ENCODE measurements at regions not wholly inside any gene's neighbourhood (a gene's known extent, or its start where the extent isn't known, plus 50 kb on each side); places are given as distances from the start of the nearest gene placed in this dataset.

- no peak for DNase-seq (ENCODE audit: low read depth)
Measured at GRCh38 chr2:167686691-167687090, 560.7 kb downstream of the STK39 start.

DNA sequence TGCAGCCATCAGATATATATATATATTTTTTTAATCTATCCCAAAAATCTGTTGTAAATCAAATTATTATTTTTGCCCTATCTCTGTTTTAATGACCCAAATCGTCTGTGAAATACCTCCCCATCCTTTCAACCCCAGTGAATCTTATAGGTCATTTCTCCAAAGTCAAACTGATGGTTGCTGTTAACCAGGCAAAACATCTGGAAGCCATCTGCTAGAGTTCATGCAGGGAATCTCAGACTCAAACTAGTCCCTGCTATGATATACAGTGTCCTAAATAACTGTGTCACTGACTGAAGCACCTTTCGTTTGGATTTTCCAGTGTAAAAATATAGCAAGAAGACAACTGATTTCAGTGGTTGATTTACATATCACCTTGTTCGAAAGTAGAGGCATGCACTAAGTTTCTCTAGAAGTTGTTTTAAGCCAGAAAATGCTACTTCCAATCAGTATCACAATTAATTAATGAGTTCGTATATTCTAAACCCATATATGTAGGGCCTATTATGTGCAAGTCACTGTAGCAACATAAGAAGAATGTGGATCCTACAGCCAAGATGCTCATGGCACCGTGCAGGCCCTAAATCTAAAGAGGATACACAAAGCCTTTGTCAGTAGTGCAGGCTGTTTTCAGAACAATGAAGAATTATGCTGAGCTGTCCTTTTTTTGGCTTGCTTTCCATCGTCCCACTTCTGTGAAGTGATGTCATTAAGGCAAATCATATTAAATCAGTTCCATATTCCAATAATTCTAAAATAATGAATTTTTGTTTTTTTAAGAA is 566.0 kb downstream of the STK39 start:
- DNase-seq (ENCODE audit: low read depth), result no peak

DNA sequence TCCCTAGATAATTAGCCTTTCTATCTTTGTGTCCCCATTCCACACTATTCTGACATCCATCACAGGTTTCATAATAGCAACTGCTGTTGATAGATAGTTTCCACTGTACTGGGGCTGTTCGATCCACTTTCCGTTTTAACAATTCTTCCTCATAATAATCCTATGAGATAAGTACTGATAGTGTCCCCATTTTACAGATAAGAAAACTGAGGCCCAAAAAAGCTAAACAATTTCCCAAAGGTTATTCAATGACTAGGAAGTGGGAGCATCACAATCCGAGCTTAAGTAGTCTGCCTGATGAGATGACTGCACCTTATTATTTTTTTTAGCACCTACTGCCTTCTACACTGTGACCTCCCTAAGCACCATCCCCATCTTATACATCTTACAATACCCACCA is 569.2 kb downstream of the STK39 start:
- DNase-seq (ENCODE audit: low read depth), result no peak

DNA sequence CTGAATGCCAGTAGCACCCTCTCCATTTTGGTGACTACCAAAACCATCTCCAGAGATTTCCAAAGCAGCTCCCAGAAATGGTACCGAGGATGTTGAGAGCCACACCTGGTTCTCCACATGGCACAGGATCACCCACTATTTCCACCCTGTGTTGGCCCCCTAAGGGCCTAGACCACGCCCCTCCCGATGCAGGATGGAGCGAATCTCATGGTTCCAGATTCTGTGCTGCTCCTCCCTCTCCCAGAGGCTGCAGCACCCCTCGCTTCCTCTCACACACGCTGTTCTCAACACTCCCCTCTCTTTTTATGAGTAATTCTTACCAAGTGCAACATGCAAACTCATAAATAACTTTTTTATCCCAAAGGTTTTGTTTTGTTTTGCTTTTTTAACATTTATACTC is 571.5 kb downstream of the STK39 start:
- no peak for DNase-seq (ENCODE audit: low read depth)

DNA sequence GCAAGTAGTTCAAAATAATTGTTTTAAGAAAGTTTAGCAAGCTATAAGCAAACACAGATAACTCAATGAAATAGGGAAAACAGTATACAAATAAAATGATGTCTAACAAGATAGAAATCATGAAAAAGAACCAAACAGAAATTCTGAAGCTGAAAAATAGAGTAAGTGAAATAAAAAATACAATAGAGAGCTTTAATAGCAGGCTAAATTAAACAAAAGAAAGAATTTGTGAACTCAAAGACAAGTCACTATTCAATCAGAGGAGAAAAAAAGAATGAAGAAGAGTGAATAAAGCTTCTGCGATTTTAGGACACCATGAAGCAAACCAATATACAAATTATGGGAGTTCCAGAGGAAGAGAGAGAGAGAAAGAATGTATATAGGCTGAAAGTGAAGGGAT is 576.8 kb downstream of the STK39 start:
- DNase-seq (ENCODE audit: low read depth), result no peak

GRCh38 chr2:167653131-167653530 is 594.3 kb downstream of the STK39 start:
- DNase-seq (ENCODE audit: low read depth), result no peak

DNA sequence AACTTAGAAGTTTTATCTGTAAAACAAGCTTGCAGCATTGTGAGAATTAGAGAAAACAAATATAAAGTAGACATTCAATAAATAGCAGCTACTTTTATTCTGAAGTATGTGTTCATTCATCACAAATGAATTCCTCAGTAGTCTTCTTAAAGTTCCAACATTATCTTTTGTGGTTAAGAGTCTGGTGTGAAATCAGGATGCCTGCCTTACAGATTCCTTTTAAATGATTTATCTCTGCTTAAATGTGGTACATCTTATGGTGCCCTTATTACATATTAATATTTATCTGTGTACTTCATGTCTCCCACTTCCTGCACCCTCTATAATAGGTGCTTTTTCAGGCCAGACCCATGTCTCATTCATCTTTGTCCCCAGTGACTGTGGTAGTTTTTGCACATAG is 595.0 kb downstream of the STK39 start:
- no peak for DNase-seq (ENCODE audit: low read depth)

DNA sequence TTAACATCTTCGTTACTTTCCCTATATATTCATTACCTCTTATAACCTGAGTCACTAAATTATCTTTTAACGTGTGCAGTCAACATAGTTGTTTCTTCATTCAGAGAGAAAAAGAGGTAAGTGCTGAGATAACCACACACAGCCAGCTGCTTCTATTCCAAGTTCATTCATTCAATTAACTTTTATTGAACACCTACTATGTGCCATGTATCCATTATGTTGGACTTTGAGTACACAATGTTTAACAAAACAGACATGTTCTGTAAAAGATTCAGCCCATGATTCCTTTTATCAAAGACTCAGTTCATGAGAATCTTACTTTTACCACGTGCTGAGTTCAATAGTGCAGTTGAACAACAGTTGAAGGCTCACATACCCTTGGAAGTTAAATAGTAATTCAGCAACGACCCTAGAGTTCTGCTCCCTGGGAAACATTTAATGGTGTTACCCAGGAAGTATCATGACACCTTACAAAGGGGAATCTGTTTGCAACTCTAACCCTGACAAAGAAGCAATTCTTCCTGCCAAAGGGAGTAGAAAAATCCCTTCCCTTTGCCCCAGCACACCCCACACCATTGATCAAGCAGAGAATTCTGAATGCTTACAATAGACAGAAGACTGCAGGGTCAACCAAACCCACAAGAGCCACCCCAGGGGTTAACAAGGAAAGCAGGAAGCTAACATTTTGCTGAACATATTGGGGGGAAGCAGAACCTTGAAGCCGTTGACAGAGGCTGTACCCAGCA is 595.8 kb downstream of the STK39 start:
- DNase-seq (ENCODE audit: low read depth), result peak; percentile 25

DNA sequence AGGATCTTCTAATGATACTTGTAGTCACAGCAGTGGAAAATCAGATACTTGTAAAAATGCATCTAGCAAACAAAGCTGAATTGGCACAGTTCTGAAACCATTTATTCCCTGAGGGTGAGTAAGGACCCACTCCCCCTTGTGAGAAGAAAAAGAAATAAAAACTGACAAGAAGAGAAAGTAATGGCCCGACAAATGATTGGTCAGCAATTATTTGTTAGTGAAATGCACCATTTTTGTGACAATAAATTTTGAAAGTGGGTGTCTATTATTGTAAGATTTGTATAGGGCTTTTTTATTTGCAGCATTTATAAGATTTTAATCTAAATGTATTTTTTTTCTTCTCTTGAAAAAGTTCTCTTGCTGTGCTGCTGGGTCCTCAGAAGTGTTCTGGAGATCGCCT is 600.8 kb downstream of the STK39 start:
- DNase-seq (ENCODE audit: low read depth), result no peak

DNA sequence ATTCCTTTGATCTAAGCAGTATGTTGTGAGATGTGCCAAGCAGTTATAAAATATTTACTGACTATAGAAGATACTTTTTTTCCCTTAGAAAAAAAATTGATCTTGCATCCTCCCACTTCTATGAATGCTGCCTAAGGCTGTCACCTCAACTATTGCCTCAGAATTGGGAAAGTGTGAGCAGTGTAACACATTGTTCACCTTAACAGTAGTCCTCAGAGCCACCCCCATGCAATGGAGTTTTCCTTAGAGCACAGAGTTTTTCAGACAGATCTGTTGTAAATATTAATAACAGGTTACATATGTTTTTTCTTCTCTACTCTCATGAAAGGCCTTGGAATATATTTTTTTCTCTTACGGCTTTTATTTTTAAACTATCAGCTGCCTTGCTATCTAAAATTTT is 607.3 kb downstream of the STK39 start:
- DNase-seq (ENCODE audit: low read depth), result no peak

DNA sequence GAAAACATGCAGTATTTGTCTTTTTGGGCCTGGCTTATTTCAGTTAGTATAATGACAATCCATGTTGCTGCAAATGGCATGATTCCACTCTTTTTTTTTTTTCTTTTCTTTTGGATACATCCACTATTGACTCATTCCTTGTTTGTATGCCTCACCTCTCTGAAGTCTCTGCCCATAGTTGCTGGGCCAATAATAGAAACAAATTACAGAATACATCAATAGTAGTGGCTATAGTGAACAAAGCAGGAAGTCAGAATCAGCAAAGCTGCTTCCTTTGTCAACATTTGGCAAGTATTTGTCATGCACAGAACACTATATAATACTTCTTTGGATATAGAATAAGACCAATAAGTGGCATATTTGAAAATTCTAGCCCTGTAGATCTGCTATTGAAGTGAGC is 609.7 kb downstream of the STK39 start:
- DNase-seq (ENCODE audit: low read depth), result peak; percentile 24

DNA sequence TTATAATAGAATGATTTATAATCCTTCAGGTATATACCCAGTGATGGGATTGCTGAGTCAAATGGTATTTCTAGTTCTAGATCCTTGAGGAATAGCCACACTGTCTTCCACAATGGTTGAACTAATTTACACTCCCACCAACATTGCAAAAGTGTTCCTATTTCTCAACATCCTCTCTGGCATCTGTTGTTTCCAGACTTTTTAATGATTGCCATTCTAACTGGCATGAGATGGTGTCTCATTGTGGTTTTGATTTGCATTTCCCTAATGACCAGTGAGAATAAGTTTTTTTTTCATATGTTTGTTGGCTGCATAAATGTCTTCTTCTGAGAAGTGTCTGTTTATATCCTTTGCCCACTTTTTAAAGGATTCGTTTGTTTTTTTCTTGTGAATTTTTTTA is 615.1 kb downstream of the STK39 start:
- peak; percentile 52 for DNase-seq (ENCODE audit: low read depth)

- no peak for DNase-seq (ENCODE audit: low read depth)
Measured at GRCh38 chr2:167626961-167627360, 620.4 kb downstream of the STK39 start.

DNA sequence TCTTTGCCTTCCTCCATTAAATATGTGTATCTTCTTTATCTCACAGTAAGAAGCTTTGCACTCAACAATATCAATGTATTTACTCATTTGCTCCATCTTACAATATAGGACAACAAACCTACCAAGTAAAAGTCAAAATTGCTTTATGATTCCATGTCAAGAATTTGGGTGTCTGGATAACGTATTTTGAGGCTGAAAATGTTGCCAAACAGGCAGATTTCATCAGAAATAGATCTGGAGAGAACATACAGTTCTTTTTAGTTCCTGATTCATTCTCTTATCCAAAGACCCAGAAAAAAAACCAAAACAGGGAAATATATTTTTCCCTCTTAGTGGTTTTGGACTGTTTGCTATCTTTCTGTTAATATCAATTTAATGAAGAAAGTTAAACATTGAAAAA is 621.1 kb downstream of the STK39 start:
- no peak for DNase-seq (ENCODE audit: low read depth)

GRCh38 chr2:167616997-167617396 is 630.4 kb downstream of the STK39 start:
- DNase-seq (ENCODE audit: low read depth), result no peak

- no peak for DNase-seq (ENCODE audit: low read depth)
Measured at GRCh38 chr2:167613471-167613870, 633.9 kb downstream of the STK39 start.

DNA sequence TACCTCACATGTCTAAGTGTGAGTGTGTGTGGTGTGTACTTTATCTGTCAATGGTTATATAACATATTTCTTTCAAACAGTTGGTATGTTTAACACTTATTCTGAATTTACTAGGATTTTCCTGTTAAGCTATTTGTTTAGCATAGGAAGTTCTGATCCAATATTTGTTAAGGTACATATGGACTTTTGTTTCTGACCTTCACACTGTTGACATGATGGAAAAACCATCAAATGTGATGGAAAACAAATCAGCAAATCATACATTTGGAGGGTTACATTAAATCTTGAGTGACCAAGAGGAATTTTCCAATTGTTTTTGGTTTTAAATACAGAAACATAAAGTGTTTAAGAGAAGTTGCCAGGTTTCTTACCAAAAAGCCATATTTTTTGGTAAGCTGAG is 638.9 kb downstream of the STK39 start:
- DNase-seq (ENCODE audit: low read depth), result no peak

GRCh38 chr2:167607731-167608130 is 639.7 kb downstream of the STK39 start:
- no peak for DNase-seq (ENCODE audit: low read depth)

GRCh38 chr2:167607211-167607610 is 640.2 kb downstream of the STK39 start:
- no peak for DNase-seq (ENCODE audit: low read depth)

DNA sequence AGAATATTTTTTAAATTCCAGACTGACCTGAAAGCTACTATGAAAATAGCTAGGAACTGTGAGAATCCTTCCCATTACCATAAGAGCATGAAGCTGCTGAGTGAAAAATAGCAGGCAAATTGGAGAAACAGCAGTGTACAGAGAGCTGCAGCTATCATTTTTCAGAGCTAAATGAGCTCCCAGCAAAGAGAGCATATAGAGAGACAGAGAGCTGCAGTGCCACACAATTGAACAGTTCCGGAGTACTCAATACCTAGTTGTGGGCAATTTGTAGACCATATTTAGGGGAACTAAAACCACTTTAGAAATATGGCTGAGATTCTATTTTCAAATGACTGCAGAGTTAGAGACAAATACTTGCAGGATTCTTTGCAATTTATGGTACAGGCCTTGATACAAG is 645.3 kb downstream of the STK39 start:
- no peak for DNase-seq (ENCODE audit: low read depth)

DNA sequence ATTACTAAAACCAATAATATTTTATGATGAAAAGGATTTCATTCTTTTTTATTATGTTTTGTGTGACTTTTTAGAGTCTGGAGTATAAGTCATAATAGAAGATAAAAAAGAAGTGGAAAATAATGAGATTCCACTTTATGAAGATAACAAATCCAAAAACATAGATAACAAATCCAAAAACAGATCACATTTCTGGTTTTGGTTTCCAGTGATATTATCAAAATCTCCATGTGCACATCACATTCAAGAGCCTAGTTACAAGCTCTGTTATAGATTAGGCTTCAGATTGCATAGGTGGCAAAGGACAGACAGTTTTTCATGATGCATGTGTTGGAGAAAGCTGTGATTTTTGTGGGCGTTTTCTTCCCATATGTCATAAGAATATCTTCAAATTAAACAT is 648.2 kb downstream of the STK39 start:
- DNase-seq (ENCODE audit: low read depth), result no peak

DNA sequence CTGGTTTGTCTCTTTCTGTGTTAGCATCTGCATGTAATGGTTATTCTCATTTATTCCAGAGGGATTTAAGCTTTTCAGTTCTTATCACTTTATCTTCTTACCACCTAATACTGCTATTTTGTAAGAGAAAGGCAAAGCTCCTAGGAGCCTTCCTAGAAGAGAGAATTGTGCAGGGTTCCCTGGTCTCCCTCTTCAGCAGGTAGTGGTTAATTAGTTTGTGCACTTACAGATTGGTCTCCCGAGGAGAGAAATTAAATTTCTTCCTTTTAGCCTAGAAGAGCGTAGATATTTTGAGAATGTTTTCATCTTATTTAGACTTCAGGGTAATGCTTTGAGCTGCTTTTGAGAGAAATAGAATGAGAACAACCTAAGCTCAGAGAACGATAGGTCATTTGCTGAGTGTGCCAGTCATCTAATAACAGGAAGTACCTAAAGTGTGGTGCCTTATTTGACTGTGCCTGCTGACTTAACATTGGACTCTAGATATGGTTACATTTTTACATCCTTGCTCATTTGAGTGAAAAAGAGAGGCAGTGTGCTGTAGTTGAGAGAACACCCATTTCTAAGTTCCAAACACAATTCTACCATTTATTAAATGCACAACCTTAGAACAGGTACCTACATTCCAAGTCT is 651.4 kb downstream of the STK39 start:
- DNase-seq (ENCODE audit: low read depth), result no peak

- no peak for DNase-seq (ENCODE audit: low read depth)
Measured at GRCh38 chr2:167595021-167595420, 652.4 kb downstream of the STK39 start.

Data from renal cortical epithelial cell (primary cell).